Kidney capillary endothelial cell (primary cell): ENCODE measurements at regions not wholly inside any gene's neighbourhood (a gene's known extent, or its start where the extent isn't known, plus 50 kb on each side); places are given as distances from the start of the nearest gene placed in this dataset.
"Not testable (repeated sequence)": the region's sequence is repeated elsewhere in the genome, so short reads cannot be mapped to it uniquely, and the experiment has no call there.

Source experiments
- DNase-seq: peaks from one replicate; pipeline ENCODE4 v3.0.0-alpha.2; 2018; ENCODE audit warnings: low spot score

DNA sequence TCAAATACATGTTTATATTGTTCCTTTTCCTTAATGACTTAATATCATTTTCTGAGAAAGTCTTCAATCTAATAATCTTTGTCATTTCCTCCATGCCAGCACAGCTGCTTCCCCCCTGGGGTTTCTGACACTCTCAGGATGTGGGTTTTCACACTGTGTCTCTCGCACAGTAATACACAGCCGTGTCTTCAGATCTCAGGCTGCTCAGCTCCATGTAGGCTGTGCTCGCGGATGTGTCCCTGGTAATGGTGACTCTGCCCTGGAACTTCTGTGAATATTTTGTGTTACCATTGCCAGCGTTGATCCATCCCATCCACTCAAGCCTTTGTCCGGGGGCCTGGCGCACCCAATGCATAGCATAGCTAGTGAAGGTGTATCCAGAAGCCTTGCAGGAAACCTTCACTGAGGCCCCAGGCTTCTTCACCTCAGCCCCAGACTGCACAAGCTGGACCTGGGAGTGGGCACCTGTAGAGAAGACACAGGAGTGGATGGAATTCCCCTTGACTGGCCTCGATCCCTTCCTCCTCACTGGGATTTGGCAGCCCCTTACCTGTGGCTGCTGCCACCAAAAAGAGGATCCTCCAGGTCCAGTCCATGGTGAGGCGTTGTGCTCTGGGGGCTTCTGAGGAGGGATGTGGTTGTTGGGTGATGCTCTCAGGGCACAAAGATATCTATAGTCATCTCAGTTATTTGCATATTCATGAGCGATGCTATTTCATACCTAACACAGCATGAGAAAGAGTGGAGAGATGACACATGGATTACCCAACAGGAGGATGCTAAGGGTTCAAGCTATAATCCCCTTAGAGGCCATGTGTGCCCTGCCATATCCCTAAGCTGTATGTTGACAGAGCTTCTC is 478.8 kb downstream of the TMEM121 start:
- DNase-seq: not testable (repeated sequence)

DNA sequence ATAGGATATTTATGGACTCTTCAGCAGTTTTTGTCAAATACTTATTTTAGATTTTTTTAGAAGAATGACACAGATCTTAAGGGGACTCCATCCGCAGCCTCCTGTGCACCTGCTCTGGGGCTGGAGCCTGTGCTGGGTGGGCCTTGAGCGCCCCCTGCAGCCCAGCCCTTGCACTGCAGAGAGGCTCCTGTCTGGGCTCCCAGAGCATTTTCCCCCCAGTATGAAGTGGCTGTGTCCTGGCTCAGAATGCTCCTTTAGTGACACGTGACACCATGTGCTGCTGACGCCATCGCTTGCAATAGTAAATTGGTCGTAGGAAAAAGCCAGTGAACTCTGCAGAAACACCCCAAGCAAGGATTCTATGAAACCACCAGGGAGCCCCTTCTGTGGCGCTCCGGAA is 479.7 kb downstream of the TMEM121 start:
- not testable (repeated sequence) for DNase-seq

DNA sequence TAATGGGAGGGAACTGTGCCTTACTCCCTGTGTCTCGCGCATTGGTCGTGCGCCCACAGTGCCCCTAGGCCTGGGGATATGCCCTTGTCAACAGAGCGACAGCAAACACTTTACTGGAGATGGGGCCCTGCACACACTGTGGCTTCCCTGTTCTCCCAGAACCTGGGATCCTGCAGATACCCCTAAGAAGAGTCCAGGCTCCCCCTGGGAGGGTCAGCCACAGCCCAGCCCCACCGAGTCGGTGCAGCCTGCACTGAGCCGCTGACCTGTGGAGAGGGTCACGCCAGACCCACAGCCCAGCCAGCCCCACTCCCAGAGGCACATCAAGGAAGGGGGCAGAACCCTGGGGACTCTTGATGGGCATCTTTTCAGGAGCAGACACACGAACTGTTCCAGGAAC is 480.3 kb downstream of the TMEM121 start:
- DNase-seq: not testable (repeated sequence)

DNA sequence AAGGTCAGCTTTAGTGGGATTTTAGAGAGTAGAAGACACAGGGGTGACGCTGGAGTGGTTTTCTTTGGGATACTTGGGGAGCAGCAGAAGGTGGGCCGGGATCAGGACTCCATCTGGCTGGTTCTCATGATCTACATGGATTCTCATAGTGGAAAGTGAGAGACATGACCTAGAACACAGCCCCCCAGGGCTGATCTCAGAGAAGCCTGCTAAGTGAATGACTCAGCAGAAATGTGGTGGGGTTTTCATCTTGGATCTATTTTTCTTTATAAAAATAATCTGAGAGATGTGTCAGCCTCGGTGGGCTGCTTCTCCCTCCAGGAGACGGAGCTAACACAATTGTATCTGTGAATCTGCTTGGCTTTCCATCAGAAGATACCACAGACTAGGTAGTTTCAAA is 484.4 kb downstream of the TMEM121 start:
- DNase-seq: no peak

DNA sequence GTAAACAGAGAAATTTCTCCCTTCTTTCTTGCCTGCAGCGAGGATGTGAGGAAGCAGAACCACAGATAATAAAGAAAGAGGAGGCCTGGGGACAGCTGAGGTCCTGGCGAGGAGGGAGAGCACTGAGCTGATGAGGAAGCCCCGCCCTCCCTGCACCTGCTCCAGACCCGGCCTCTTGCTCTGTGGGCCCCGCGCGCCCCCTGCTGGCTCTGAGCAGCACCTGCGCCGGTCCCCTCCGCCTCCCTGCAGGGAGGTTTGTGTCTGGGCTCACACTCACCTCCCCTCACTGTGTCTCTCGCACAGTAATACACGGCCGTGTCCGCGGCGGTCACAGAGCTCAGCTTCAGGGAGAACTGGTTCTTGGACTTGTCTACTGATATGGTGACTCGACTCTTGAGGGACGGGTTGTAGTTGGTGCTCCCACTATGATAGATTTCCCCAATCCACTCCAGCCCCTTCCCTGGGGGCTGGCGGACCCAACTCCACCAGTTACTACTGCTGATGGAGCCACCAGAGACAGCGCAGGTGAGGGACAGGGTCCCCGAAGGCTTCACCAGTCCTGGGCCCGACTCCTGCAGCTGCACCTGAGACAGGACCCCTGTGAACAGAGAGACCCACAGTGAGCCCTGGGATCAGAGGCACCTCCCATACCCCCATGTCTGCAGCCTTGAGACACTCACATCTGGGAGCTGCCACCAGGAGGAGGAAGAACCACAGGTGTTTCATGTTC is 485.4 kb downstream of the TMEM121 start:
- not testable (repeated sequence) for DNase-seq

DNA sequence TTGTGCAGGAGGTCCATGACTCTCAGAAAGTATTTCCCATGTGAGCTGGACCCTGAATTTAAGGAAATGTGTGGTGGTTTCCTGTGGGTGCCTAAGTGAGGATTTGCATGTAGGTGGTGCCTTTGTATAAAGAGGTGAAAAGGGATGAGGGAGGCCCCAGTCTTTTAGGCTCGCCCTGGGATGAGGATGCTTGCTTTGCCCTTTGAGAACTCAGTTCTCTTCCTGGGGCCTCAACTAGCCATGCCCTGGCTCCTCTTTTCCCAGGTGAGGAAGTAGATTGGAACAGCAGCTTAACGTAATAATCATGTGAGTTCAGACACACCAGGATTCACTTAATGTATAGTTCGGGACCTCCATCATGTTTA is 486.0 kb downstream of the TMEM121 start:
- not testable (repeated sequence) for DNase-seq

DNA sequence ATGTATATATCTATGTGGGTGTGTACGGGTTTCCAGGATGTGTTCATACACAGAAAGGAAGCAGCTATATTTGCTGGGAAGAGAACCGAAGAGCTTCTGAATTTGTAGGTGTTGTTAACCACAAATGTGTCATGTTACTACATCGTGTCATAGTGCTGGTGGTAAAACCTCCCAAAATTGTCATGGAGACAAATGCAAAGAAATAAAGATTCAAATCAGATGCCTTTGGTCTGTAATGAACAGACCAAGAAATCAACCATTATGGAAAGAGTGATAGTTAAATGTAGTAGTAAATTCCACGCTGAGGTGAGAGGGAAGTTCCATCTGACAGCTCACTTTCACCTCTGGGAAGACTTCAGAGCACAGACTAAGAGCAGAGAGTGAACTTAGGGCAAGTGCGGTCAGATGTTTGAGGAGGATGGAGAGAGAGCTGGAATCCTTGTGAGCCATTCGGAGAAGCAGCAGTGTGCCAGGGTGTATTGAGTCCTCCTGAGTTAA is 487.5 kb downstream of the TMEM121 start:
- DNase-seq: no peak

DNA sequence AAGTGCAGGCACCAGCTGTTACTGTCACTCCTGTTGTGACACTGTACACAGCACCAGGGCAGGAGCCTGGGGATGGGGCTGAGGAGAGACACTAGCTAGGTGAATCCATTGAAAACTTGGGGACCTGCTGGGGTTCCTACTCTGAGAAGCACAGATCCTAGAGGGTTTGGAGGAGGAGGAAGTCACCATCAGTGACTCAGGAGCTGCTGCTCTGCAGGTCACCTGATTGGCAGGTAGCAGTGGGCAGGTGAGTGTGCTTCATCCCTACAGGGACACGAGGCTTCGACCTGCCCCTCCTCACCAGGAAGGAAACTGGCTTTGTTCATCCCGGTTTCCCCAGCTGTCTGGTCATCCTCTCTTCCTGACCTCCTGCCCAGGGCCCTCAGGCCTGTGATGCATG is 491.6 kb downstream of the TMEM121 start:
- DNase-seq: not testable (repeated sequence)

DNA sequence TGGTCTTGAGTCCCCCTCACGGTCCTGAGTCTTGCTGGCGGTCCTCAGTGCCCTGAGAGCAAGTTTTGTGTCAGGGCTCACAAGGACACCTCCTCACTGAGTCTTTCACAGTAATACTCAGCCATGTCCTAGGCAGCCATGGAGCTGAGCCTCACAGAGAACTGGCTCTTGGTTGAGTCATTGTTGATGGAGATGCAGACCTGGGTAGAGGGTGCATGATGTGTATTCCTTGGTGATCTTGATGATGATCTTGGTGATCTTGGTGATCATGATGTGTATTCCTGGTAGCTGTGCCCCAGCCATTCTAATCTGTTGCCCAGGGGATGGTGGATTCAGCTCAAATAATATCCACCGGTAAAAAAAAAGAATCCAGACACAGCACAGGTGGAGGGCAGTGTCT is 495.4 kb downstream of the TMEM121 start:
- no peak for DNase-seq

DNA sequence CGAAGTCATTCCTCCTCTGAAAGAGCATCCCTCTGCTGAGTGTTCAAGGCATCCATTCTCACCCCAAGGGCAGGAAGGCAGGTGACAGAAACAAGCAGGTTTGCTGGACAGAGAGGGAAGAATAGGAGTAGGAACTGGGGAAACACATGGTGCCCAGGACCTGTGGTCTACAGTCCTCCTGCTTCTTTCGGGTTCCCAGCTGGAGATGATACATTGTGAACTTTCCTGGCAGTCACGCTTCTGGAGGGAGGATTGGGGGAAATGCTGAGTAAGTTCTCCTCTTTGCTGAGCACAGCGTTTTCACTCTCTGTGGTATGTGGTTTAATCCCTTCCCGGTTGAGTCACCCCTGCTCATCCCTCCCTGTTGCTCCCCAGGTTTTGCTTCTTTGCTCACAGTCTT is 496.3 kb downstream of the TMEM121 start:
- not testable (repeated sequence) for DNase-seq

DNA sequence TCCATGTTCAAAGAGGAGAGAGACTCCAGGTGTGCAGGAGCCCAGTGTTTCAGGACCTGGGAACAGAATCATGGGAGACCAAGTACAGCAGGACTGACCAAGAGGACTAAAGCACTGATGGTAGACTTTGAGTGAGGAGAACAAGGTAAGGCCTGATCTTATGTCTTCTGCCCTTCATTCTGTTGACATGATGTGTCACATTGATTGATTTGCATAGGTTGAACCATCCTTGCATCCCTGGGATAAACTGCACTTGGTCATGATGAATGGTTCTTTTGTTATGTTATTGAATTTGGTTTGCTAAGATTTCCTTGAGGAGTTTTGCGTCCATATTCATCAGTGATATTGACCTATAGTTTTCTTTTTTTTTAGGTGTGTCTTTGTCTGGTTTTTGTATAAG is 497.0 kb downstream of the TMEM121 start:
- DNase-seq: no peak

DNA sequence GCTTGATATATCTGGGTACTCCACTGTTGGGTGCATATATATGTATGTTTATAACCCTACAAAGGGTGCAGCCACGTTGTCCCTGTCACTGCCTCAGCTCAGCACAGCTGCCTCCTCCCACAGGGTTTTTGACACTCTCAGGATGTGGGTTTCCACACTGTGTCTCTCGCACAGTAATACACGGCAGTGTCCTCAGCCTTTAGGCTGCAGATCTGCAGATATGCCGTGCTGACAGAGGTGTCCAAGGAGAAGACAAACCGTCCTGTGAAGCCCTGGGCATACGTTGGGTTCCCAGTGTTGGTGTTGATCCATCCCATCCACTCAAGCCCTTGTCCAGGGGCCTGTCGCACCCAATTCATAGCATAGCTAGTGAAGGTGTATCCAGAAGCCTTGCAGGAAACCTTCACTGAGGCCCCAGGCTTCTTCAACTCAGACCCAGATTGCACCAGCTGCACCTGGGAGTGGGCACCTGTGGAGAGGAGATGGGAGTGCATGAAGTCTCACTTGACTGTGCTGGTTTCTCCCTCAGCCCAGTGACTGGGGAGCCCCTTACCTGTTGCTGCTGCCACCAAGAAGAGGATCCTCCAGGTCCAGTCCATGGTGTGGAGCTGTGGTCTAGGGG is 498.7 kb downstream of the TMEM121 start:
- DNase-seq: no peak

DNA sequence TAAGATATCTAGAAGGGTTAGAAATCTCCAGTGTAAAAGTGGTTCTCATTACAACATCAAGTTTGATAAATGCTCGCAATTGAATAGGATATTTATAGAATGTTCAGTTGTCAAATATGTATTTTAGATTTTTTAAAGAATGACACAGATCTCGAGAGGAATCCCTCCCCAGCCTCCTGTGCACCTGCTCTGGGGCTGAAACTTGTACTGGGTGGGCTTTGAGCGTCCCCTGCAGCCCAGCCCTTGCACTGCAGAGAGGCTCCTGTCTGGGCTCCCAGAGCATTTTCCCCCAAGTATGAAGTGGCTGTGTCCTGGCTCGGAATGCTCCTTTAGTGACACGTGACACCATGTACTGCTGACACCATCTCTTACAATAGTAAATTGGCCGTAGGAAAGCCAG is 499.6 kb downstream of the TMEM121 start:
- DNase-seq: no peak

DNA sequence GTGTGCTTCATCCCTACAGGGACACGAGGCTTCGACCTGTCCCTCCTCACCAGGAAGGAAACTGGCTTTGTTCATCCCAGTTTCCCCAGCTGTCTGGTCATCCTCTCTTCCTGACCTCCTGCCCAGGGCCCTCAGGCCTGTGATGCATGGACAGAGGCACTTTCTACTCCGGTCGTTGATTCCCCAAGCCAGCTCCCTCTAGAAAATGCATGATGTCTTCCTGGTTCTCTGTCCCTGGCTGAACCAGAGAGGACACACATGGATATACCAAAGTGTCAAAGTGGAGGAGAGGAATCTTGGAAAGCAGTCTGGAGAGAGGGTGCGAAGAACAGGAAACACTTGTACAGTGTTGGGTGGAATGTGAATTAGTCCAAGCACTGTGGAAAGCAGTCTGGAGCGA is 501.4 kb downstream of the TMEM121 start:
- not testable (repeated sequence) for DNase-seq

DNA sequence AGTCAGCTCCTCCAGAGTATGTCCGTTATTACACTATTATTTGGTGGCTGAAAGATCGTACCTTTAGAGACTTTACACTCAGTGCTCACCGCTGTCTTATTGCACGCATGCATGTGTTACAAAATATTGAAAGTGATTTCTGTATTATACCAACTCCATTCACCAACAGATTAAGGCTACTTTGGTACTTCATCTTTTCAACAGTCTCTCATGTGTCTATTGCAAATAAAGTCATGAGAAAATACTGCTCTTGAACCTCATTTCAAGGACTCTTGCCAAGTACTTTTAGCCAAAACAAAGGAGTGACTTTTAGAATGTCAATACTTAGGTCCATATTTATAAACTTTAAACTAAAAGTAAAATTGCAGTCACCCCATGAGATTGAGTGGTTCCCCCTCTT is 503.6 kb downstream of the TMEM121 start:
- DNase-seq: no peak

DNA sequence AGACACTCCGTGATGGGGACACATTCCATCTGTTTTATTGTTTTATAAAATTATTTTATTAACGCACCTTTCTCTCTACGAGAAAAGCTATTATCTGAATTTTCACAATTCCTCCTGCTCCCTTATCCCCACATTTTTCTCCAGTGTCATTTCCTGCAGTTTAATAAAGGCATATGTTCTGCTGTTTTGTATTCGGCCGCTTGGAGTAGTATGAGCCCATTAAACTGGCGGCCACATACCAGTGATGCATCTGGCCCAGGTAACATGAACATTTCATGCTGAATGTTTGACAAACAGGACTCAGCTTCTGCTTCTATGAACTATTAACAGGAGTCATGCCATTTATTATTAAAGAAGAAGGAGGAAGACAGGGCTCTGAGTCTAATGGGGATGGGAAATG is 511.0 kb downstream of the TMEM121 start:
- DNase-seq: no peak

DNA sequence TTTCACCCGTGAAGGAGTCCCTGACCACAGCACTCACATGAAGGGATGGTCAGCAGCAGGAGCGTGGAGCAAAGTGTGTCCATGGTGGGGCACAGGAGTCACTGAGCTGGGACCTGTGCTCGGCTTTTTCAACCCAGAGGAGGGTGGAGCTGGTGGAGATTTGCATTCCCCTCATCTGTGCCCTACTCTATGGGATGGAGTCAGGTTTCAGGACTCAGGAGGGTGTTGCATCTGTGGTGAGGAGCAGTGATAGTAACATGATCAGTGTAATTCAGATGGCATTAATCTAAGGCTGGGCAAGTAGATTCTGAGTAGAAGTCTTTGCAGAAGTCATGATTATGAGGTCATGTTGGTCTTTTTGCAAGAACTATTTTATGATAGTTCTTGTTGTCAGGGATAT is 511.9 kb downstream of the TMEM121 start:
- no peak for DNase-seq

DNA sequence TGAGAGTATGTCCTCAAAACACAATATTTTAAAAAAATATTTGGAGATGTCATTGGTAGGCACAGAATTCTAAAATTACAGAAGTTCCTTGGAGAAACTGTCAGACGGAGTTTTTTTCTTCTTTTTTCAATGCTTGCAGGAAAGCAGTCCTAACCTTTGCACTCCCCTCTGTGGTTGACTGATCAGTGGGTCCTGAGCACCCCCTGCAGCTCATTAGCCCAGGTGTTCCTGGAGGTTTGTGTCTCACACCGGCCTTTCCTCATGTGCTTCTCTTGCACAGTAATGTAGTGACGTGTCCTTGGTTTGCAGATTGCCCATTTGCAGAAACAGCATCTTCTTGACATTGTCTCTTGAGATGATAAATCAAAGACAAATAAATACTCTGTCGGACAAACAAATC is 513.0 kb downstream of the TMEM121 start:
- DNase-seq: no peak

DNA sequence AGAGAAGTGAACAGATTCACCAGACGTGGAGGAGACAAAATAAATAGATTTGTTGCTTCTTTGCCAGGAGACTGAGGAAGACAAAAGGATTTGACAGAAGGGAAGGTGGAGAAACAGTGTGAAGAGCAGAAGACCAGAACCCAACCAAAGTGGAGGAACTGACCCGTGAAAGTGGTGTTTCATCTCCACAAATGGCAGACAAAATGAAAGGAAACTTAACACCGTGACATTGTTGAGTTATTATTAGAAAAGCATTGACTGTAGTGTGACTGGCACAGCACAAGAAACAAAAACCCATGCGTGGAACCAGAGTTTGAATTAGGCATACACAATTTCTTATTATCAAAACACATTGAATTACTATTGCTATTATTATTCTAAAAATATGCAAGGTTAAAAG is 518.1 kb downstream of the TMEM121 start:
- DNase-seq: no peak

DNA sequence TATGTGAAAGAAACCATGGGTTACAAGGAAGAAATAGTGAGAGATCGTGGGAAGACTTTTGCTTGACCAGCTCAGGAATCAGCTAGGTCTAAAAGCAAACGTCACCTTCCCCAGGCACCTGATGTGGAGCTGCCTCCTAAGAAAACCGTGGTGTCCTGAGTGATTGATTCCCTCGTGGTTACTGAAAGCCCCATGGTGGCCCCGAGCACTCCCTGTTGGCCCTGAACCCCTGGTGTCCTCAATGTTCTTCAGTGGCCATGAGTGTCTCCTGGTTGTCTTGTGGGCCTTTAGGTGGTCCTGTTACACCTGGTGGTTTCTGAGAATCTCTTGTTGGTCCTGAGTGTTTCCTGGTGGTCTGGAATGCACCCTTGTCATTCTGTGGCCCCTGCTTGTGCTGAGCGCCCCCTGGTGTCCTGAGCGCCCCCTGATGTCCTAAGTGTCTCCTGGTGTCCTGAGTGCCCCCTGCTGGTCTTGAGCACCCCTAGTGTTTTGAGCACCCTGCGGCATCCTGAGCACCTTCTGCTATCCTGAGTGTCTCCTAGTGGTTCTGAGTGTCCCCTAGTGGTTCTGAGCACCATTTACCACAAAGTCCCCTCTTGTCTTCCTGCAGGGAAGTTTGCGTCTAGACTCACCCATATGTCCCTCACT is 518.7 kb downstream of the TMEM121 start:
- no peak for DNase-seq

DNA sequence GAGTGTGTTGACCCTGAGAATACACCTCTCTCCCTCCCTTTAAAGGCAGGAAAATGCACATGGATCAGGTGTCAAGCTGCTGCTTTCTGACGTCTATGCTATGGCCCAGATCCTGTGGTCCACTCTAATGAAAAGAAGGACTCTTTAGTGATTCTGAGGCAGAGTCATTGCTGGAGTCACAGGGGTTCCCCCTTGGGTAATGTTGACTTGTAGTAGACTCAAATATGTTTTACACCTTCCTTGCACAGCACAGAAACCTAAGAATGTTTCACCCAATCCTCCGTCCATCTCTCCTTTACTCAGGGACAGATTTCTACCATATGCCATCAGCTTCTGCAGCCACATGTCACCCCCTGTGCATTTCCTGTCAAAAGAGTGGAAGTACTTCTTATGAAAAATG is 525.4 kb downstream of the TMEM121 start:
- no peak for DNase-seq

DNA sequence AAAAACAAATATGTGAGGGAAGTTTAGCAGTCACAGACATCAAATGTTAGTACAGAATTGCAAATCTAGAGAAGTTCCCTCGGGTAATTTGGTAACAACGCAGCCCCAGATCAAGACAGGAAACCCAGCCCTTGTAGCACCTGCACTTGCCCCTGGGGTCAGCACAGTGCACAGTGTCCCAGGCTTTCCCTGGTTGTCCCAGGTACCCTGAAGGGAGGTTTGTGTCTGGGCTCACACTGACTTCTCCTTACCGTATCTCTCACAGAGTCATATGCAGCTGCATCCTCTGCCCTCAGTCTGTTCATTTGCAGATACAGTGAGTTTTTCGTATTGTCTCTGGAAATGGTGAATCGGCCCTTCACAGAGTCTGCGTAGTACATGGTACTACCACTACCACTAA is 528.9 kb downstream of the TMEM121 start:
- DNase-seq: no peak
